HG03378 (cell line): ENCODE measurements at regions not wholly inside any gene's neighbourhood (a gene's known extent, or its start where the extent isn't known, plus 50 kb on each side); places are given as distances from the start of the nearest gene placed in this dataset.

Source experiments
- ATAC-seq: cut with Tn5 transposase; IDR thresholded peaks from one replicate; pipeline ENCODE4 v1.9.1; 2021; ENCODE audit warnings: mild to moderate bottlenecking, moderate library complexity; ENCODE audit not compliant: unreplicated experiment

- ATAC-seq = no peak
Observed at GRCh38 chr11:127273593-127274327, 273.2 kb upstream of the KIRREL3 start.

- no peak for ATAC-seq
Observed at GRCh38 chr11:127270851-127271250, 270.3 kb upstream of the KIRREL3 start.

- no peak for ATAC-seq
Observed at GRCh38 chr11:127269911-127270310, 269.3 kb upstream of the KIRREL3 start.

- ATAC-seq = no peak
Observed at GRCh38 chr11:127268932-127269331, 268.4 kb upstream of the KIRREL3 start.

- no peak for ATAC-seq
Observed at GRCh38 chr11:127268521-127268920, 268.0 kb upstream of the KIRREL3 start.

- no peak for ATAC-seq
Observed at GRCh38 chr11:127259102-127259501, 258.5 kb upstream of the KIRREL3 start.

- no peak for ATAC-seq
Observed at GRCh38 chr11:127255209-127255608, 254.6 kb upstream of the KIRREL3 start.

- peak; percentile 79 for ATAC-seq
Observed at GRCh38 chr11:127252321-127252720, 251.8 kb upstream of the KIRREL3 start.

- no peak for ATAC-seq
Observed at GRCh38 chr11:127249576-127249975, 249.0 kb upstream of the KIRREL3 start.

GRCh38 chr11:127248476-127248875 lies 247.9 kb upstream of the KIRREL3 start:
- no peak for ATAC-seq

- ATAC-seq = no peak
Observed at GRCh38 chr11:127247261-127247851, 246.8 kb upstream of the KIRREL3 start.

- no peak for ATAC-seq
Observed at GRCh38 chr11:127242676-127243075, 242.1 kb upstream of the KIRREL3 start.

GRCh38 chr11:127238321-127238720 lies 237.8 kb upstream of the KIRREL3 start:
- ATAC-seq = no peak

GRCh38 chr11:127236776-127237175 lies 236.2 kb upstream of the KIRREL3 start:
- ATAC-seq = no peak

- no peak for ATAC-seq
Observed at GRCh38 chr11:127233998-127234397, 233.4 kb upstream of the KIRREL3 start.

- ATAC-seq = no peak
Observed at GRCh38 chr11:127230392-127230791, 229.8 kb upstream of the KIRREL3 start.

- ATAC-seq = no peak
Observed at GRCh38 chr11:127226949-127227348, 226.4 kb upstream of the KIRREL3 start.

GRCh38 chr11:127226380-127226779 lies 225.8 kb upstream of the KIRREL3 start:
- ATAC-seq = no peak

- no peak for ATAC-seq
Observed at GRCh38 chr11:127225619-127226018, 225.0 kb upstream of the KIRREL3 start.

GRCh38 chr11:127224276-127224675 lies 223.7 kb upstream of the KIRREL3 start:
- ATAC-seq = no peak

- ATAC-seq = no peak
Observed at GRCh38 chr11:127223633-127224032, 223.1 kb upstream of the KIRREL3 start.

GRCh38 chr11:127223026-127223425 lies 222.5 kb upstream of the KIRREL3 start:
- no peak for ATAC-seq

- no peak for ATAC-seq
Observed at GRCh38 chr11:127219704-127220103, 219.1 kb upstream of the KIRREL3 start.
